ENCODE measurements at regions not wholly inside any gene's neighbourhood (a gene's known extent, or its start where the extent isn't known, plus 50 kb on each side); places are given as distances from the start of the nearest gene placed in this dataset.
A peak's percentile ranks its signal among the peaks of the same experiment; 100 is the strongest.

- TF ChIP-seq CTCF (IDR thresholded peaks at IDR 0.05; ENCODE audit: insufficient read depth, low read length), result no peak
- no peak overlapping the region for H3K4me3 ChIP-seq (ENCODE audit: low read depth, low read length)
- DNase-seq (ENCODE audit: low read depth), result no peak
These were observed 116.1 kb downstream of the TMEM174 start for GRCh38 chr5:73288803-73289720.

- peak; percentile 42 for DNase-seq (ENCODE audit: low read depth)
- no peak overlapping the region for H3K4me3 ChIP-seq (ENCODE audit: low read depth, low read length)
- TF ChIP-seq CTCF (IDR thresholded peaks at IDR 0.05; ENCODE audit: insufficient read depth, low read length), result no peak
These were observed 113.9 kb downstream of the TMEM174 start for GRCh38 chr5:73286896-73287295.

GRCh38 chr5:73284985-73285384 is 112.0 kb downstream of the TMEM174 start:
- TF ChIP-seq CTCF (IDR thresholded peaks at IDR 0.05; ENCODE audit: insufficient read depth, low read length), result no peak
- DNase-seq (ENCODE audit: low read depth), result no peak
- H3K4me3 ChIP-seq (ENCODE audit: low read depth, low read length), result no peak overlapping the region

GRCh38 chr5:73284220-73284795 is 111.3 kb downstream of the TMEM174 start:
- H3K4me3 ChIP-seq (ENCODE audit: low read depth, low read length), result no peak overlapping the region
- DNase-seq (ENCODE audit: low read depth), result no peak
- TF ChIP-seq CTCF (IDR thresholded peaks at IDR 0.05; ENCODE audit: insufficient read depth, low read length), result no peak

GRCh38 chr5:73282923-73283322 is 109.9 kb downstream of the TMEM174 start:
- TF ChIP-seq CTCF (IDR thresholded peaks at IDR 0.05; ENCODE audit: insufficient read depth, low read length), result no peak
- no peak for DNase-seq (ENCODE audit: low read depth)
- no peak overlapping the region for H3K4me3 ChIP-seq (ENCODE audit: low read depth, low read length)

- DNase-seq (ENCODE audit: low read depth), result no peak
- no peak overlapping the region for H3K4me3 ChIP-seq (ENCODE audit: low read depth, low read length)
- TF ChIP-seq CTCF (IDR thresholded peaks at IDR 0.05; ENCODE audit: insufficient read depth, low read length), result no peak
These were observed 109.4 kb downstream of the TMEM174 start for GRCh38 chr5:73282383-73282782.

All from fibroblast of the aortic adventitia (primary cell).